Keratinocyte (primary cell): ENCODE measurements at regions not wholly inside any gene's neighbourhood (a gene's known extent, or its start where the extent isn't known, plus 50 kb on each side); places are given as distances from the start of the nearest gene placed in this dataset.

Source experiments
- DNase-seq: peaks from one replicate; pipeline ENCODE4 v3.0.0-alpha.2; 2011; ENCODE audit warnings: low read depth, missing footprints, low spot score
- FAIRE-seq: peaks from 2 replicates; lab custom pipeline; 2011; peaks lifted over from hg19 to GRCh38; lab: Jason Lieb, UNC
- H2AFZ ChIP-seq: 2 replicates; pipeline ENCODE4 v1.6.0; 2012; ENCODE audit warnings: low read length, control low read depth, inconsistent platforms; ENCODE audit not compliant: control insufficient read depth
- H3K27ac ChIP-seq: 2 replicates; pipeline ENCODE4 v1.5.1; 2011; ENCODE audit warnings: low read length; ENCODE audit not compliant: control insufficient read depth, insufficient read depth
- H3K27me3 ChIP-seq: 3 replicates; pipeline ENCODE4 v1.6.0; 2011; ENCODE audit warnings: low read length; ENCODE audit not compliant: control insufficient read depth, insufficient read depth; ENCODE audit errors: extremely low read depth
- H3K36me3 ChIP-seq, 2 experiments: 2 replicates in 1 of 2; 3 replicates in 1 of 2; pipeline ENCODE4 v1.5.1; 2011; ENCODE audit warnings: low read length in 2 of 2, mild to moderate bottlenecking in 1 of 2; ENCODE audit not compliant: control insufficient read depth in 2 of 2, insufficient read depth in 2 of 2; ENCODE audit errors: extremely low read depth in 1 of 2
- H3K4me1 ChIP-seq: 3 replicates; pipeline ENCODE4 v1.5.1; 2011; ENCODE audit warnings: low read length; ENCODE audit not compliant: control insufficient read depth, insufficient read depth; ENCODE audit errors: extremely low read depth
- H3K4me2 ChIP-seq: 3 replicates; pipeline ENCODE4 v1.6.0; 2011; ENCODE audit warnings: low read depth, low read length; ENCODE audit not compliant: control insufficient read depth, insufficient read depth; ENCODE audit errors: extremely low read depth
- H3K4me3 ChIP-seq, 3 experiments: fragments of 200-600 bp in 1 of 3; sonication (generic) in 1 of 3; 2 replicates in 2 of 3; 3 replicates in 1 of 3; pipeline ENCODE4 v1.5.1; 2011 to 2016; ENCODE audit warnings: low read length in 3 of 3, mild to moderate bottlenecking in 3 of 3, control low read depth in 2 of 3, inconsistent platforms in 1 of 3, low read depth in 1 of 3, mixed read lengths in 1 of 3, mixed run types in 1 of 3, moderate library complexity in 1 of 3; ENCODE audit not compliant: control insufficient read depth in 2 of 3, insufficient read depth in 2 of 3; ENCODE audit errors: extremely low read depth in 1 of 3
- H3K79me2 ChIP-seq: 2 replicates; pipeline ENCODE4 v1.6.0; 2012; ENCODE audit warnings: low read length; ENCODE audit not compliant: control insufficient read depth, insufficient read depth
- H3K9ac ChIP-seq: 3 replicates; pipeline ENCODE4 v1.6.0; 2011; ENCODE audit warnings: low read length; ENCODE audit not compliant: control insufficient read depth, insufficient read depth; ENCODE audit errors: extremely low read depth
- H3K9me1 ChIP-seq: 3 replicates; pipeline ENCODE4 v1.6.0; 2011; ENCODE audit warnings: low read length; ENCODE audit not compliant: control insufficient read depth, insufficient read depth; ENCODE audit errors: extremely low read depth
- H3K9me3 ChIP-seq: 2 replicates; pipeline ENCODE4 v1.5.1; 2012; ENCODE audit warnings: low read depth, low read length; ENCODE audit not compliant: control insufficient read depth
- H4K20me1 ChIP-seq: 3 replicates; pipeline ENCODE4 v1.6.0; 2011; ENCODE audit warnings: low read length; ENCODE audit not compliant: control insufficient read depth, insufficient read depth; ENCODE audit errors: extremely low read depth
- EZH2 ChIP-seq: IDR thresholded peaks from one replicate; pipeline ENCODE4 v1.6.1; 2012; ENCODE audit warnings: inconsistent platforms, mild to moderate bottlenecking, low read length, moderate library complexity
- dilution Hi-C: fragments of 300-500 bp; cut with MboI; formaldehyde crosslinking; loops from one replicate; pipeline ENCODE4 v1.7.0; 2020; ENCODE audit warnings: low sequenced_read_pairs; ENCODE audit not compliant: extremely low pct_ligation_motif_present
- TF ChIP-seq, protein P1 (sequence below), 3 experiments: IDR thresholded peaks in 1 of 3; conservative IDR thresholded peaks in 1 of 3; optimal IDR thresholded peaks in 1 of 3; 2 replicates in 2 of 3; 3 replicates in 1 of 3; pipeline versions ENCODE3 to v1.5.1; 2011; ENCODE audit warnings: low read length in 3 of 3, mild to moderate bottlenecking in 3 of 3, moderate library complexity in 2 of 3, control low read depth in 1 of 3, inconsistent platforms in 1 of 3; ENCODE audit not compliant: insufficient read depth in 2 of 3; ENCODE audit errors: extremely low read depth in 1 of 3

DNA sequence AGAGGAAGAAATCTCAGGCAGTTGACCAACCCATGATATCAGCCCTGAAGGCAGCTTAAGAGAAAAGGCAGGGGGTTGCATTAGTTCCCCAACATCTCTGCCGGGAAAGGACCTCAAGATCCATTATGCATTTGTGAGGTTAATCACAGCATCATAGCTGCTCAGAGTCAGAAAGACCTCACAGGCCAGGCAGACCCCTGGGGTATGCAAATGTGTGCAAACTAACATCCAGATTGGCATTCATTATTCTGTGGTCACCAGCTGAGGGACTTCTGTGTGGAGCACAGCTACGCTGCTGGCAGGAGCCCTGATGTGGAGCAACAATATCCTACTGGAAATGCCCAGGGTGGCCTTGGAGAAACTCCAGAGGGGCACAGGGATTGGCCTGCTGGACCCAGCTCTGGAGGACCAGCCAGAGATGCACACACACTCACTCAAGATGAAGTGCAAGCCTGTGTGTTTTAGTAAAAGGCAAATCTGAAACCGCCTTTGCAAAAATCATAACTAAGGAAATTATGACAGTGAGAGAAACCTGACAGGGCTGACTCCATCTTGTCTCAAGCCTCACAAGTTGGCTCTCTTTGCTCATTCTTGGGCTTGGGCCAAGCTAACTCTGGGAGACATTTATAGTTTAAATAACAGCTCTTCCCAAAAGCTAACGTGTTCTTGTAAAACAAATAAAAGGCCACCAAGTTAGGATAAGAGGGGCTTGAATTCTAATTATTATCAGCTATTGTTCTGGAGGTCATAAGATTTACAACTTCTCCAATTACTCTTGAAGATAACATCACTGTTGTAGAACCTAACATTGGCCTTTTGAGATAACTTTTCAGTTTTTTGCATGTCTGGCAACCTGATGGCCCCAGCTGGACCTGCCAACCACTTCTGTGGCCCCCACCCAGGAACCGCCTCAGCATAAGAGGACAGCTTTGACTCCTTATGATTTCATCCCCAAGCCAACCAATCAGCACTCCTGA lies 257.1 kb downstream of the UACA start:
- Histone ChIP-seq H3K4me2 (peak overlapping the region; percentile 37), H3K27ac (no peak overlapping the region), H3K4me1 (peaks cover 46% of the 10 kb centered on the region), H3K79me2 (no peaks in the 10 kb centered on the region), H3K27me3 (peaks cover 23% of the 10 kb centered on the region), H2AFZ (no peak overlapping the region), H3K36me3 (no peaks in the 10 kb centered on the region), H3K9me1 (peaks cover 5% of the 10 kb centered on the region), H3K9ac (no peak overlapping the region), H3K9me3 (peaks cover 12% of the 10 kb centered on the region), H4K20me1 (peaks cover 6% of the 10 kb centered on the region), H3K4me3 (no peak overlapping the region)
- dilution Hi-C loops = no loop called here
- no peak for TF ChIP-seq EZH2
- TF ChIP-seq, protein P1, sequence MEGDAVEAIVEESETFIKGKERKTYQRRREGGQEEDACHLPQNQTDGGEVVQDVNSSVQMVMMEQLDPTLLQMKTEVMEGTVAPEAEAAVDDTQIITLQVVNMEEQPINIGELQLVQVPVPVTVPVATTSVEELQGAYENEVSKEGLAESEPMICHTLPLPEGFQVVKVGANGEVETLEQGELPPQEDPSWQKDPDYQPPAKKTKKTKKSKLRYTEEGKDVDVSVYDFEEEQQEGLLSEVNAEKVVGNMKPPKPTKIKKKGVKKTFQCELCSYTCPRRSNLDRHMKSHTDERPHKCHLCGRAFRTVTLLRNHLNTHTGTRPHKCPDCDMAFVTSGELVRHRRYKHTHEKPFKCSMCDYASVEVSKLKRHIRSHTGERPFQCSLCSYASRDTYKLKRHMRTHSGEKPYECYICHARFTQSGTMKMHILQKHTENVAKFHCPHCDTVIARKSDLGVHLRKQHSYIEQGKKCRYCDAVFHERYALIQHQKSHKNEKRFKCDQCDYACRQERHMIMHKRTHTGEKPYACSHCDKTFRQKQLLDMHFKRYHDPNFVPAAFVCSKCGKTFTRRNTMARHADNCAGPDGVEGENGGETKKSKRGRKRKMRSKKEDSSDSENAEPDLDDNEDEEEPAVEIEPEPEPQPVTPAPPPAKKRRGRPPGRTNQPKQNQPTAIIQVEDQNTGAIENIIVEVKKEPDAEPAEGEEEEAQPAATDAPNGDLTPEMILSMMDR (optimal IDR thresholded peaks at IDR 0.05 in 1 of 3, IDR thresholded peaks at IDR 0.05 in 1 of 3, conservative IDR thresholded peaks at IDR 0.05 in 1 of 3; ENCODE audit: extremely low read depth in 1 of 3, insufficient read depth in 2 of 3, low read length in 3 of 3) = no peak
- FAIRE-seq (peak; percentile 34), DNase-seq (no peak)

DNA sequence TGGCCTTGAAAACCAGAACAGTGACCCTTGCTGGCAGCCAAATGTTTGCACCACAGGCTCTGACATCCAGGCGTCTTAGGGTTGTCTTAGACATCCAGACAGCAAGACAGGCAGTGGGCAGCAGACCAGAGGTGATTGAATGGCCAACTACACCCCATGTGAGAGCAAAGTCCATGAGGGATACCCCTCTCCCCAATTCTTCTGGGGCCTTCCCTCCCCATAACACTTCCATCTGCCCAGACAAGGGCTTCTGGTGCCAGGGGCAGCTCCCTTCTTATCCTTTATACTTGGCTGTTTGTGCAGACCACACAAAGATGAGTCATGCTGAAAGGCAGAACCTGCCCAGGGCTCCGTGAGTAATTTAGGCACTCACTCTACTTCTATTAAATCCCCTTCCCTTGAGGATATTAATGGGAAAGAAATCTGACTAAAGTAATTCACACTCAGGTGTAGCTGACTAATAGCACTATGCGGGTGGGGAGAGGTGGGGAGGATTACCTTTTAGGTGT lies 257.9 kb downstream of the UACA start:
- Histone ChIP-seq H3K4me1 (peaks cover 46% of the 10 kb centered on the region), H4K20me1 (peaks cover 7% of the 10 kb centered on the region), H3K9ac (peak overlapping the region; percentile 15), H3K9me1 (peaks cover 5% of the 10 kb centered on the region), H3K27ac (peak overlapping the region; percentile 52), H3K4me2 (peak overlapping the region; percentile 68), H3K27me3 (peaks cover 30% of the 10 kb centered on the region), H3K9me3 (peaks cover 11% of the 10 kb centered on the region), H2AFZ (no peak overlapping the region), H3K4me3 (no peak overlapping the region), H3K36me3 (no peaks in the 10 kb centered on the region), H3K79me2 (no peaks in the 10 kb centered on the region)
- DNase-seq (peak; percentile 88), FAIRE-seq (peak; percentile 67)
- TF ChIP-seq, protein P1 (optimal IDR thresholded peaks at IDR 0.05 in 1 of 3, IDR thresholded peaks at IDR 0.05 in 1 of 3, conservative IDR thresholded peaks at IDR 0.05 in 1 of 3; ENCODE audit: extremely low read depth in 1 of 3, insufficient read depth in 2 of 3, low read length in 3 of 3) = peak in 2 of 3 experiments; percentile 11 to 13
- TF ChIP-seq EZH2 = no peak
- dilution Hi-C loops = no loop called here
